Peyer's patch (tissue), 4 donors: ENCODE measurements at regions not wholly inside any gene's neighbourhood (a gene's known extent, or its start where the extent isn't known, plus 50 kb on each side); places are given as distances from the start of the nearest gene placed in this dataset.

Experiments used
- DNase-seq, 3 donors: peaks; one replicate each; pipeline ENCODE4 v3.0.0-alpha.2; 2017 to 2019
- H3K27ac ChIP-seq, 4 donors: fragments of 200-600 bp; sonication (generic); one replicate each; pipeline ENCODE4 v1.5.1; 2016 to 2019
- H3K27me3 ChIP-seq, 2 donors: fragments of 200-600 bp; sonication (generic); one replicate each; pipeline ENCODE4 v1.5.1; 2019
- H3K36me3 ChIP-seq, 3 donors: fragments of 200-600 bp; sonication (generic); one replicate each; pipeline ENCODE4 v1.5.1; 2016 to 2019
- H3K4me1 ChIP-seq, 4 donors: fragments of 200-600 bp; sonication (generic); one replicate each; pipeline ENCODE4 v1.5.1; 2016 to 2019
- H3K4me3 ChIP-seq, 4 donors: fragments of 200-600 bp; sonication (generic); 1 replicate in 3 of 4; 2 replicates in 1 of 4; pipeline ENCODE4 v1.5.1; 2016 to 2019; ENCODE audit warnings: mild to moderate bottlenecking in 1 of 4
- H3K9me3 ChIP-seq, 4 donors: fragments of 200-600 bp; sonication (generic); one replicate each; pipeline ENCODE4 v1.5.1; 2016 to 2019; ENCODE audit warnings: mild to moderate bottlenecking in 1 of 4
- POLR2A ChIP-seq, 2 donors: fragments of 450-650 bp; IDR thresholded peaks; one replicate each; pipeline ENCODE4 v1.5.1; 2017; ENCODE audit warnings: antibody characterized with exemption in 2 of 2, mild to moderate bottlenecking in 2 of 2, moderate library complexity in 2 of 2
- TF ChIP-seq, protein P1 (sequence below), 6 experiments: fragments of 450-650 bp in 4 of 6; fragments of 200-600 bp in 2 of 6; sonication (generic) in 1 of 6; IDR thresholded peaks; one replicate each; pipeline ENCODE4 v1.5.1; 2017 to 2019; ENCODE audit warnings: antibody characterized with exemption in 6 of 6, mild to moderate bottlenecking in 3 of 6, moderate library complexity in 1 of 6

DNA sequence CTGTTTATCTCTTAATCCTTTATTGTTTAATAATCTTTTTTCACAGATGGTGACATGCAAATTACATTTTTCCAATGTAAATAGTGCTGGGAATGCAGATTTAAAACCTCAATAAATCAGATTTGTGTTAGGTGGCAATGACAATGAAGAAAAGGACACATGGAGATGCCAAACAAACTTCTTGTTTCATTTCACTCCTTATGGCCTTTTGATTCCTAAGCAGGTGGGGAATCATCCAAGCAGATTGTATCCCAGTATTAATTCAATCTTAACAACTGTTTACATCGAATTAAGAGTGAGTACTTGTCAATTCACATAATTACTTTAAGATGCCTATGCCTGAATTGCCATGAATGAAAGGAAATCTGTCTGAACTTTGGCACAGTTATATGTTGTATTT is 98.9 kb upstream of the RGS18 start:
- Histone ChIP-seq H3K27ac (no peak overlapping the region), H3K4me1 (no peaks in the 10 kb centered on the region), H3K4me3 (no peak overlapping the region), H3K9me3 (no peaks in the 10 kb centered on the region), H3K36me3 (no peaks in the 10 kb centered on the region), H3K27me3 (no peaks in the 10 kb centered on the region)
- no peak for TF ChIP-seq POLR2A (IDR thresholded peaks at IDR 0.05)
- TF ChIP-seq, protein P1, sequence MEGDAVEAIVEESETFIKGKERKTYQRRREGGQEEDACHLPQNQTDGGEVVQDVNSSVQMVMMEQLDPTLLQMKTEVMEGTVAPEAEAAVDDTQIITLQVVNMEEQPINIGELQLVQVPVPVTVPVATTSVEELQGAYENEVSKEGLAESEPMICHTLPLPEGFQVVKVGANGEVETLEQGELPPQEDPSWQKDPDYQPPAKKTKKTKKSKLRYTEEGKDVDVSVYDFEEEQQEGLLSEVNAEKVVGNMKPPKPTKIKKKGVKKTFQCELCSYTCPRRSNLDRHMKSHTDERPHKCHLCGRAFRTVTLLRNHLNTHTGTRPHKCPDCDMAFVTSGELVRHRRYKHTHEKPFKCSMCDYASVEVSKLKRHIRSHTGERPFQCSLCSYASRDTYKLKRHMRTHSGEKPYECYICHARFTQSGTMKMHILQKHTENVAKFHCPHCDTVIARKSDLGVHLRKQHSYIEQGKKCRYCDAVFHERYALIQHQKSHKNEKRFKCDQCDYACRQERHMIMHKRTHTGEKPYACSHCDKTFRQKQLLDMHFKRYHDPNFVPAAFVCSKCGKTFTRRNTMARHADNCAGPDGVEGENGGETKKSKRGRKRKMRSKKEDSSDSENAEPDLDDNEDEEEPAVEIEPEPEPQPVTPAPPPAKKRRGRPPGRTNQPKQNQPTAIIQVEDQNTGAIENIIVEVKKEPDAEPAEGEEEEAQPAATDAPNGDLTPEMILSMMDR (IDR thresholded peaks at IDR 0.05), result no peak
- no peak for DNase-seq

- Histone ChIP-seq H3K27me3 (no peaks in the 10 kb centered on the region), H3K4me3 (no peak overlapping the region), H3K9me3 (no peaks in the 10 kb centered on the region), H3K36me3 (no peaks in the 10 kb centered on the region), H3K27ac (no peak overlapping the region), H3K4me1 (no peaks in the 10 kb centered on the region)
- DNase-seq, result no peak
- no peak for TF ChIP-seq POLR2A (IDR thresholded peaks at IDR 0.05)
- TF ChIP-seq, protein P1 (IDR thresholded peaks at IDR 0.05), result no peak
These were observed 96.7 kb upstream of the RGS18 start for GRCh38 chr1:192061556-192061955.

GRCh38 chr1:192065087-192065486 is 93.2 kb upstream of the RGS18 start:
- Histone ChIP-seq H3K4me1 (no peaks in the 10 kb centered on the region), H3K27me3 (no peaks in the 10 kb centered on the region), H3K9me3 (no peaks in the 10 kb centered on the region), H3K27ac (no peak overlapping the region), H3K36me3 (no peaks in the 10 kb centered on the region), H3K4me3 (no peak overlapping the region)
- no peak for DNase-seq
- no peak for TF ChIP-seq POLR2A (IDR thresholded peaks at IDR 0.05)
- TF ChIP-seq, protein P1 (IDR thresholded peaks at IDR 0.05), result no peak

DNA sequence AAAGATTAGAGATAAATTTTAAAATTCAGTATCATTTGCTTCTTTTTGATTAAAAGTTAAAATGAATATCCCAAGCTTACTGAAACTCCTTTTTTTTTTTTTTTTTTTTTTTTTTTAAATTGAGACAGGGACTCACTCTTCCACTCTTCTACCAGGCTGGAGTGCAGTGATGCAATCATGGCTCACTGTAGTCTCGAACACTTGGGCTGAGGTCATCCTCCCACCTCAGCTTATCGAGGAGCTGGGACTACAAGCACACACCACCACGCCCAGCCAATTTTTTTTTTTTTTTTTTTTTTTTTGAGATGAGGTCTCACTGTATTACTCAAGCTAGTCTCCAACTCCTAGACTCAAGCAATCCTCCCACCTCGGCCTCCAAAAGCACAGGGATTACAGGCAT is 92.1 kb upstream of the RGS18 start:
- Histone ChIP-seq H3K4me1 (no peaks in the 10 kb centered on the region), H3K36me3 (no peaks in the 10 kb centered on the region), H3K27ac (no peak overlapping the region), H3K27me3 (no peaks in the 10 kb centered on the region), H3K9me3 (no peaks in the 10 kb centered on the region), H3K4me3 (no peak overlapping the region)
- TF ChIP-seq POLR2A (IDR thresholded peaks at IDR 0.05), result no peak
- TF ChIP-seq, protein P1 (IDR thresholded peaks at IDR 0.05), result no peak
- DNase-seq, result no peak

DNA sequence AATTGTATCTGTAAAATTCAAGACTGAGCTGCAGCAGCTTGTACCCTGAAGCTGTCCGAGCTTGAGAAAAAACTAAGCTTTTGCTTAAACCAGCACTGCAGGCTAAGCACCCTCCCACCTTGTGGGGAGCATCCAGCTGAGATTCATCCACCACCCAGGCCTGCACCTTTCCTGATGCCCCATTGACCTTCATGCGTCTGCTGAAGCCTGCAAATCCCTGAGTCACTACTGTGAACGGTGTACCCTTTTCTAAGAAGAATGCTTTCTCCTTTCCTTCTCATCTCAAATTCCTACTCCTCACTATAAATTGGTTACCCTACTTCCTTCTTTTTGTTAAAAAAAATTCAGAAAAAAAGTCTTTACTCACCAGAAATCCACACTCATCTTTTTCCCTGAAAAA is 90.9 kb upstream of the RGS18 start:
- Histone ChIP-seq H3K36me3 (no peaks in the 10 kb centered on the region), H3K4me3 (no peak overlapping the region), H3K4me1 (no peaks in the 10 kb centered on the region), H3K27me3 (no peaks in the 10 kb centered on the region), H3K27ac (no peak overlapping the region), H3K9me3 (no peaks in the 10 kb centered on the region)
- no peak for DNase-seq
- TF ChIP-seq, protein P1 (IDR thresholded peaks at IDR 0.05), result no peak
- no peak for TF ChIP-seq POLR2A (IDR thresholded peaks at IDR 0.05)

DNA sequence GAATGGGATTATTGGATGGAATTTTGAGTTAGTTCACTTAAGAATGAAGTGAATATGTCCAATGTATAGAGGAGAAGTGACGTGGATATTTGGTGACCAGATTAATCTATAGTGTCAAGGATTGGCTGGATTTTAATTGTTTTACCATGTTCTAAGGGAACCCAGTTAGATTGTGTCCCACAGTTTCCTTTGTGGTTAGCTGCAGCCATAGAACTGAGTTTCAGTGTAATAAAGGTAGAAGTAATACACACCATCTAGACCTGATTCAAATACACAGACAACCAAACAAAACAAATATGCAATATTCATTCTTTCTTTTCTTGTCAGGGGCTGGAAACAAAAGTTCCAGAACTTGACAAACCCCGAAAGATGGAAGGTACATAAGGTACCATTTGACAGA is 88.0 kb upstream of the RGS18 start:
- no peaks in the 10 kb centered on the region for H3K36me3 ChIP-seq
- no peak overlapping the region for H3K27ac ChIP-seq
- no peaks in the 10 kb centered on the region for H3K4me1 ChIP-seq
- TF ChIP-seq, protein P1 (IDR thresholded peaks at IDR 0.05), result no peak
- TF ChIP-seq POLR2A (IDR thresholded peaks at IDR 0.05), result no peak
- H3K9me3 ChIP-seq, result no peaks in the 10 kb centered on the region
- DNase-seq, result no peak
- no peaks in the 10 kb centered on the region for H3K27me3 ChIP-seq
- H3K4me3 ChIP-seq, result no peak overlapping the region
